ENCODE measurements at regions not wholly inside any gene's neighbourhood (a gene's known extent, or its start where the extent isn't known, plus 50 kb on each side); places are given as distances from the start of the nearest gene placed in this dataset.

DNA sequence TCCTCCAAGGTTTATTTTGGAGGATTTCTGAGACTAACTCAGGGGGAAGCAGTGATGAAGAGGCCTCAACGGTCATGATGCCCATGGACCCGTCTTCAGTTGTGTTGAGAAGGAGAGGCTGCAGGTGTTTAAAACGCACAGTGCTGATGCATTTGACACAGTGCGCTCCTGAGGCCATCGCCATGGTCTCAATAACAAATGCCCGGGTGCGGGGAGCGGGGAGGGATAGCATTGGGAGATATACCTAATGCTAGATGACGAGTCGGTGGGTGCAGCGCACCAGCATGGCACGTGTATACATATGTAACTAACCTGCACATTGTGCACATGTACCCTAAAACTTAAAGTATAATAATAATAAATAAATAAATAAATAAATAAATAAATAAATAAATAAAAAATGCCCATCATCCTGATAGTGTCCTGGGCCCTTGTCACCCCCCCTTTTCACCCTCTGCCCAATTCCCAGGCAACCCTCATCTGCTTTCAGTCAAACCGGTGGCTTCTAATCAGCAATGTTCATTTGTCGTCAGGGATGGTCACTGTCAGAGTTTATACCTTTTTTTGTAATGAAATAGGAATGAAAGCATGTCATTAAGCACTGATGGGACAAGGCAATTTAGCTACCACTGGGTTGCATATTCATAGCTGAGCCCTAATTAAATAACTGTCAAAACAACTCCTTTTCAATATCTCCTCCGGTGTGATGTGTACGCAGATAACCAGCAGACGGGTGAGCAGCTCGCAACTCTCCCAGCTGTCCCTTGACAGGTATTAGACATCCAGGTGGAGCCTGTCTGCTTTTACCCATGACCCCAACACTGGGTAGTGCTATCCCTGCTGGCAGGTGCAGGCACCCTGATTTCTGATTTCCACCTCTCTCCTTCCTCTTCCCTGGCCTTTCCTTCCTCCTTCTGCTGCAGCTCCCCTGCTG, 95.9 kb downstream of the KCNF1 start:
- H3K4me1 ChIP-seq = no peaks in the 10 kb centered on the region
- no peak overlapping the region for H3K27ac ChIP-seq
- no peaks in the 10 kb centered on the region for H3K27me3 ChIP-seq (ENCODE audit: control insufficient read depth, insufficient read depth, low read length)
- TF ChIP-seq CTCF (IDR thresholded peaks at IDR 0.05) = no peak
- no peak overlapping the region for H3K4me2 ChIP-seq (ENCODE audit: low read length)
- H3K79me2 ChIP-seq = no peaks in the 10 kb centered on the region
- H2AFZ ChIP-seq = no peak overlapping the region
- no peaks in the 10 kb centered on the region for H3K9me3 ChIP-seq (ENCODE audit: control insufficient read depth, low read length)
- H3K9ac ChIP-seq = no peak overlapping the region
- H3K36me3 ChIP-seq (ENCODE audit: control insufficient read depth, insufficient read depth, low read length) = no peaks in the 10 kb centered on the region
- no peak overlapping the region for H3K4me3 ChIP-seq (ENCODE audit: low read depth, low read length)

- Histone ChIP-seq H3K79me2 (no peaks in the 10 kb centered on the region), H3K4me2 (ENCODE audit: low read length) (no peak overlapping the region), H3K36me3 (ENCODE audit: control insufficient read depth, insufficient read depth, low read length) (no peaks in the 10 kb centered on the region), H3K4me3 (ENCODE audit: low read depth, low read length) (no peak overlapping the region), H3K9ac (no peak overlapping the region), H3K27me3 (ENCODE audit: control insufficient read depth, insufficient read depth, low read length) (no peaks in the 10 kb centered on the region), H3K4me1 (no peaks in the 10 kb centered on the region), H3K27ac (no peak overlapping the region), H3K9me3 (ENCODE audit: control insufficient read depth, low read length) (no peaks in the 10 kb centered on the region), H2AFZ (no peak overlapping the region)
- TF ChIP-seq CTCF (IDR thresholded peaks at IDR 0.05) = no peak
Measured at GRCh38 chr2:11008773-11009172, 97.0 kb downstream of the KCNF1 start.

- TF ChIP-seq CTCF (IDR thresholded peaks at IDR 0.05) = no peak
- Histone ChIP-seq H3K4me1 (no peaks in the 10 kb centered on the region), H3K36me3 (ENCODE audit: control insufficient read depth, insufficient read depth, low read length) (no peaks in the 10 kb centered on the region), H3K79me2 (no peaks in the 10 kb centered on the region), H3K27me3 (ENCODE audit: control insufficient read depth, insufficient read depth, low read length) (no peaks in the 10 kb centered on the region), H3K4me3 (ENCODE audit: low read depth, low read length) (no peak overlapping the region), H3K9me3 (ENCODE audit: control insufficient read depth, low read length) (no peaks in the 10 kb centered on the region), H2AFZ (no peak overlapping the region), H3K9ac (no peak overlapping the region), H3K4me2 (ENCODE audit: low read length) (no peak overlapping the region), H3K27ac (no peak overlapping the region)
Measured at GRCh38 chr2:11009176-11009575, 97.4 kb downstream of the KCNF1 start.

GRCh38 chr2:11009891-11010290, 98.2 kb downstream of the KCNF1 start:
- Histone ChIP-seq H3K4me2 (ENCODE audit: low read length) (no peak overlapping the region), H3K4me1 (no peaks in the 10 kb centered on the region), H3K9me3 (ENCODE audit: control insufficient read depth, low read length) (no peaks in the 10 kb centered on the region), H2AFZ (no peak overlapping the region), H3K79me2 (no peaks in the 10 kb centered on the region), H3K9ac (no peak overlapping the region), H3K36me3 (ENCODE audit: control insufficient read depth, insufficient read depth, low read length) (no peaks in the 10 kb centered on the region), H3K27ac (no peak overlapping the region), H3K4me3 (ENCODE audit: low read depth, low read length) (no peak overlapping the region), H3K27me3 (ENCODE audit: control insufficient read depth, insufficient read depth, low read length) (no peaks in the 10 kb centered on the region)
- no peak for TF ChIP-seq CTCF (IDR thresholded peaks at IDR 0.05)

DNA sequence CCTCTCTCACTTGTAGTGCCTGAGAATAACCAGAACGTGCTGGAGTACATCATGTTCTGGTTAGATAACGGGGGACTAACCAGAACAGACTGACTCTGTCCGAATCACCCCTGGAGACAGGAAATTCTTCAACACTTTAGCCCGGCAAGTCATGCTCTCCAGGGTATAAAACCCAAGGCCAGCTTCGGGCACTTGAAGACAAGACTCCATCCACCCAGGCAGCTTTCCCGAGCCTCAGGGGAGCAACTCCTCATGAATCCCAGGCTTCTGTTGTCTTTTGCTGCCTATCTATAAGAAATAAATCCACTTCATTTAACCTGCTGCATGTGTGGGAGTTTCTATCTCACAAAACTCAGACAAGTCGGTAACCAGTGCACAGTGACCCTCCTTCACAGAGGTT, 99.6 kb downstream of the KCNF1 start:
- H3K4me3 ChIP-seq (ENCODE audit: low read depth, low read length) = no peak overlapping the region
- H3K27me3 ChIP-seq (ENCODE audit: control insufficient read depth, insufficient read depth, low read length) = no peaks in the 10 kb centered on the region
- H3K27ac ChIP-seq = no peak overlapping the region
- no peak overlapping the region for H2AFZ ChIP-seq
- no peaks in the 10 kb centered on the region for H3K4me1 ChIP-seq
- no peaks in the 10 kb centered on the region for H3K9me3 ChIP-seq (ENCODE audit: control insufficient read depth, low read length)
- H3K36me3 ChIP-seq (ENCODE audit: control insufficient read depth, insufficient read depth, low read length) = no peaks in the 10 kb centered on the region
- no peak overlapping the region for H3K9ac ChIP-seq
- no peak overlapping the region for H3K4me2 ChIP-seq (ENCODE audit: low read length)
- H3K79me2 ChIP-seq = no peaks in the 10 kb centered on the region
- no peak for TF ChIP-seq CTCF (IDR thresholded peaks at IDR 0.05)
